ENCODE measurements at regions not wholly inside any gene's neighbourhood (a gene's known extent, or its start where the extent isn't known, plus 50 kb on each side); places are given as distances from the start of the nearest gene placed in this dataset.

- TF ChIP-seq RBAK (tag by site-specific recombination; IDR thresholded peaks at IDR 0.05) (no peak), ZNF423 (tag by site-specific recombination; IDR thresholded peaks at IDR 0.05) (no peak), ZBTB10 (tag by site-specific recombination; IDR thresholded peaks at IDR 0.05) (no peak)
These were observed 96.5 kb downstream of the GADD45G start for GRCh38 chr9:89701221-89701798.
